Lower lobe of right lung (tissue), 2 donors: ENCODE measurements at regions not wholly inside any gene's neighbourhood (a gene's known extent, or its start where the extent isn't known, plus 50 kb on each side); places are given as distances from the start of the nearest gene placed in this dataset.

Experiments
- ATAC-seq, 2 donors: fragments of 200-7000 bp; cut with Tn5 transposase; one replicate each; pipeline ENCODE4 v1.9.1; 2020 to 2022; ENCODE audit warnings: mild to moderate bottlenecking in 2 of 2, moderate library complexity in 2 of 2
- DNase-seq: peaks from one replicate; pipeline ENCODE4 v3.0.0-alpha.2; 2020
- H3K27ac ChIP-seq: fragments of 200-600 bp; one replicate; pipeline ENCODE4 v1.8.0; 2022
- H3K27me3 ChIP-seq: fragments of 200-600 bp; one replicate; pipeline ENCODE4 v1.8.0; 2022; ENCODE audit warnings: low read depth
- H3K36me3 ChIP-seq: fragments of 200-600 bp; one replicate; pipeline ENCODE4 v1.8.0; 2022; ENCODE audit warnings: mild to moderate bottlenecking
- H3K4me1 ChIP-seq: fragments of 200-600 bp; one replicate; pipeline ENCODE4 v1.8.0; 2022
- H3K4me3 ChIP-seq: fragments of 200-600 bp; one replicate; pipeline ENCODE4 v1.8.0; 2022; ENCODE audit warnings: mild to moderate bottlenecking
- H3K9me3 ChIP-seq: fragments of 200-600 bp; one replicate; pipeline ENCODE4 v1.8.0; 2022
- intact Hi-C: fragments of 100-400 bp; cut with DNase I; formaldehyde crosslinking; loops from one replicate; pipeline ENCODE4 v1.11.0; 2022
- TF ChIP-seq, protein P1 (sequence below): fragments of 200-600 bp; IDR thresholded peaks from one replicate; pipeline ENCODE4 v1.8.0; 2022; ENCODE audit warnings: antibody characterized with exemption, mild to moderate bottlenecking
- donor health status: DM: no; HTN: yes; CAD: no; lungs with severe emphysema.

DNA sequence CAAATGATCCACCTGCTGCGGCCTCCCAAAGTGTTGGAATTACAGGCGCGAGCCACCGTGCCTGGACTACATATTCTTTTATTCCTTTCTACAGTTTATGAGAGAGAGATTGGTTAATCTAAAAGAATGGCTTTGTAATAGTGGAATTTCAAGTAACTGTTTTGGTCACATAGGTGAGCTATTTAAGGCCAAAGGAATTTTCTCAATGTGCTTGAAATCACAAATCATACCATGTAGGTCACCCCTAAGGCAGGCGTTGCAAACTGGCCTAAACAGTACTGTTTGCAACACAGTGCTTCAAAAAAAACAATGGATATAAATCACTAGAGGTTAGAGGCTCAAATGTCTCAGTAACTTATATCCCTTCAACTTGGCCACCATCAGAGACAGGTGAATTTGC, 103.7 kb upstream of the PTPRR start:
- H3K4me1 ChIP-seq, result no peaks in the 10 kb centered on the region
- DNase-seq (no peak), ATAC-seq (no peak)
- TF ChIP-seq, protein P1, sequence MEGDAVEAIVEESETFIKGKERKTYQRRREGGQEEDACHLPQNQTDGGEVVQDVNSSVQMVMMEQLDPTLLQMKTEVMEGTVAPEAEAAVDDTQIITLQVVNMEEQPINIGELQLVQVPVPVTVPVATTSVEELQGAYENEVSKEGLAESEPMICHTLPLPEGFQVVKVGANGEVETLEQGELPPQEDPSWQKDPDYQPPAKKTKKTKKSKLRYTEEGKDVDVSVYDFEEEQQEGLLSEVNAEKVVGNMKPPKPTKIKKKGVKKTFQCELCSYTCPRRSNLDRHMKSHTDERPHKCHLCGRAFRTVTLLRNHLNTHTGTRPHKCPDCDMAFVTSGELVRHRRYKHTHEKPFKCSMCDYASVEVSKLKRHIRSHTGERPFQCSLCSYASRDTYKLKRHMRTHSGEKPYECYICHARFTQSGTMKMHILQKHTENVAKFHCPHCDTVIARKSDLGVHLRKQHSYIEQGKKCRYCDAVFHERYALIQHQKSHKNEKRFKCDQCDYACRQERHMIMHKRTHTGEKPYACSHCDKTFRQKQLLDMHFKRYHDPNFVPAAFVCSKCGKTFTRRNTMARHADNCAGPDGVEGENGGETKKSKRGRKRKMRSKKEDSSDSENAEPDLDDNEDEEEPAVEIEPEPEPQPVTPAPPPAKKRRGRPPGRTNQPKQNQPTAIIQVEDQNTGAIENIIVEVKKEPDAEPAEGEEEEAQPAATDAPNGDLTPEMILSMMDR, result no peak
- H3K9me3 ChIP-seq, result no peaks in the 10 kb centered on the region
- H3K4me3 ChIP-seq, result no peak overlapping the region
- no peak overlapping the region for H3K27ac ChIP-seq
- no peaks in the 10 kb centered on the region for H3K36me3 ChIP-seq
- intact Hi-C loops, result no loop called here
- no peaks in the 10 kb centered on the region for H3K27me3 ChIP-seq

DNA sequence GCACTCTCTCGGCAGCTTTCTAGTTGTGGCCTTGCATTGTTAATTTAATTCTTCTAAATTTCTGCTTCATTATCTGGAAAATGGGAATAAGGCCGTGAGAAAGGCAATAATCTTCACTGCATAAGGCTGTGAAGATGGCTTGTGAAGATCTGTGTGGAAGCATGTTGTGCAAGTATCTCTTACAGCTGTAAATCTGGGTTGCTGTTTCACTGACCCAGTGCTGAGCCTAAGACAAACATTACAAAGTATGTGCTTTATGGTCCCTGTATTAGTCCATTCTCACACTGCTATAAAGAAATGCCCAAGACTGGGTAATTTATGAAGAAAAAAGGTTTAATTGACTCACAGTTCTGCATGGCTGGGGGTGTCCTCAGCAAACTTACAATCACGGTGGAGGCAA, 101.0 kb upstream of the PTPRR start:
- H3K4me3 ChIP-seq, result no peak overlapping the region
- H3K27ac ChIP-seq, result no peak overlapping the region
- intact Hi-C loops, result no loop called here
- no peaks in the 10 kb centered on the region for H3K9me3 ChIP-seq
- ATAC-seq (no peak), DNase-seq (no peak)
- no peaks in the 10 kb centered on the region for H3K4me1 ChIP-seq
- H3K27me3 ChIP-seq, result peaks cover 3% of the 10 kb centered on the region
- no peaks in the 10 kb centered on the region for H3K36me3 ChIP-seq
- TF ChIP-seq, protein P1, result no peak

DNA sequence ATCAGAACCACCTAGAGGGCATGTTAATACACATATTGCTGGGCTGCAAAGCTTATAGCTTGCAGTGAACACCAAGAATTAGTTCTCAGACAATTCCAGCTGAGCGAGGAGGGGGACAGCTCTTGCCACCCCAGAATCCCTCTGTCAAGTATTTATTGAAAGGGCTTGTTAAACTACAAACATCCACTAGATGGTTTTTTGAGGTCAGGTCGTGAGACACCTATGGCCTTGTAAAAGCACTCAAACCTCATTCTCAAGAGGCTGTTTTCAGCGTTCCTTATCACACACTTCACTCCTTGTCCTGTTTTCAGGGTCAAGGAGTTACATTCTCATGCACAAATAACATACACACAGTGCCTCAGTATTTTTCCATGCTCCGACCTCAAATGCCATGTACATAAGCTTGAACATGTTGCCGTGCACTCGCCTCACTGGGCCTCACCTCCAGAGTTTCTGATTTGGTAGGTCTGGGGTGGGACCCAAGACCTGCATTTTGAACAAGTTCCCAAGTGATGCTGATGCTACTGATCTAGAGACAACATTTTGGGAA, 98.8 kb upstream of the PTPRR start:
- intact Hi-C loops, result no loop called here
- no peaks in the 10 kb centered on the region for H3K9me3 ChIP-seq
- ATAC-seq (peak; percentile 49 to 63), DNase-seq (no peak)
- H3K36me3 ChIP-seq, result no peaks in the 10 kb centered on the region
- TF ChIP-seq, protein P1, result no peak
- no peaks in the 10 kb centered on the region for H3K4me1 ChIP-seq
- no peak overlapping the region for H3K4me3 ChIP-seq
- peaks cover 10% of the 10 kb centered on the region for H3K27me3 ChIP-seq
- no peak overlapping the region for H3K27ac ChIP-seq

DNA sequence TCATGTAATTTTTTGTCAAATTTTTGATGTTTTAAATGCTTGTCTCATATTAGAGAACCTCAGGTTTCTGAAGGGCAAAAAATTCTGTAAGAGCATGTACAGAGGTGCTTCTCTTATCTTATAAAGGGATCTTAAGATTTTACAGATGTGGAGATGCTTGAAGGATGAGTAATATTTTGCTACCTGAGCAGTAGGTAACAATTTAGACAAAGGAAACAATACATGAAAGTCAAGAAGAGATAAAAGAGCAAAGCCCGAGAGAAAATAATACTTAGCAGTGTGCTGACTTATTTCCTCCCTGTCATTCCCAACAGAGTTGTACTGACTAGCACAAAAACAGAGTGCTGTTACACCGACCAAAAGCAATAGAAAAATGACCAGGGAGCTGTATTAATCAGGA, 98.1 kb upstream of the PTPRR start:
- no peaks in the 10 kb centered on the region for H3K9me3 ChIP-seq
- no peak overlapping the region for H3K27ac ChIP-seq
- TF ChIP-seq, protein P1, result no peak
- no peaks in the 10 kb centered on the region for H3K36me3 ChIP-seq
- peaks cover 10% of the 10 kb centered on the region for H3K27me3 ChIP-seq
- no peaks in the 10 kb centered on the region for H3K4me1 ChIP-seq
- ATAC-seq, result peak in 1 of 2 donors; percentile 9
- no peak overlapping the region for H3K4me3 ChIP-seq
- no peak for DNase-seq
- intact Hi-C loops, result no loop called here

DNA sequence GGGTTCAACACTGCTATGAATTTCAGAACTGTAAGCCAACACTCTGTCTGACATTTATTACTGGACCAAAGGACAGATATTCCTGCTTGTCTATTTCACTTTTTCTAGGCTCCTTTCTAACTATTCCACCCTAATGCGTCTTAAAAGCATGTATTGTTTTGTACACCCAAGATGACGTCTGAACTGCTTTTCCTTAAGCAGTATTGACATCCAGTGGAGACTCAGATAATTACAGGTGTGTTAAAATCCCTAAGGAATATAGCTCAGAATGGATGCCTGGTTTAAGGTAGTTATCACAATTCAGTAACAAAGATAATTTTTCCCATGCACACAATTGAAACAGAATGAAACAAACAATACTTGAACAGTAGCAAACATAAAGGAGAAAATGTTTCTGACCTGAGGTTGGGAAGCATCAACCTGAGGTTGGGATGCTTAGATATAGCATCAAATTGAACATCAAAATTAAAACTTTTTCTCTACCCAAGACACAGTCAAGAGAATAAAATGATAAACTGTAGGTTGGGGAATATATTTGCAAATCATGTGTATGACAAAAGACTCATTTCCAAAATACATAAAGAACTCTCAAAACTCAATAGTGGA, 93.7 kb upstream of the PTPRR start:
- Histone ChIP-seq H3K4me3 (no peak overlapping the region), H3K36me3 (no peaks in the 10 kb centered on the region), H3K4me1 (no peaks in the 10 kb centered on the region), H3K27me3 (peaks cover 10% of the 10 kb centered on the region), H3K27ac (no peak overlapping the region), H3K9me3 (no peaks in the 10 kb centered on the region)
- ATAC-seq, result peak; percentile 64 to 78
- intact Hi-C loops, result no loop called here
- no peak for DNase-seq
- TF ChIP-seq, protein P1, result peak; percentile 49
